H1 (cell line): ENCODE measurements at regions not wholly inside any gene's neighbourhood (a gene's known extent, or its start where the extent isn't known, plus 50 kb on each side); places are given as distances from the start of the nearest gene placed in this dataset.

Experiments used
- CTCF ChIA-PET: fragments of 300-600 bp; sonication (Branson Sonifier 250); formaldehyde crosslinking; loops from one replicate; lab custom pipeline; 2021; ENCODE audit not compliant: partially characterized antibody; lab: Charles Lee
- POLR2A ChIA-PET: fragments of 300-600 bp; sonication (Branson Sonifier 250); formaldehyde crosslinking; loops from one replicate; lab custom pipeline; 2021; ENCODE audit warnings: inconsistent platforms; ENCODE audit not compliant: partially characterized antibody; lab: Charles Lee
- DNase-seq, 2 experiments: peaks; one replicate each; pipeline versions ENCODE4 v3.0.0 to v3.0.0-alpha.2; 2010 to 2022; ENCODE audit warnings: low spot score in 2 of 2, low read depth in 1 of 2, mixed read lengths in 1 of 2
- FAIRE-seq: peaks from 2 replicates; lab custom pipeline; 2011; peaks lifted over from hg19 to GRCh38; lab: Jason Lieb, UNC
- H2AFZ ChIP-seq: 2 replicates; pipeline ENCODE4 v1.8.1; 2012; ENCODE audit warnings: low read length, inconsistent platforms
- H2AK5ac ChIP-seq: 2 replicates; pipeline ENCODE4 v1.6.1; 2013; ENCODE audit warnings: low read depth, low read length
- H2BK120ac ChIP-seq: replicated peaks from 2 replicates; pipeline ENCODE3; 2013; ENCODE audit warnings: low read depth, low read length, inconsistent platforms
- H2BK12ac ChIP-seq: 2 replicates; pipeline ENCODE4 v1.6.1; 2013; ENCODE audit warnings: low read depth, low read length
- H2BK15ac ChIP-seq: 2 replicates; pipeline ENCODE4 v1.6.1; 2013; ENCODE audit warnings: low read length
- H2BK20ac ChIP-seq: 2 replicates; pipeline ENCODE4 v1.6.1; 2013; ENCODE audit warnings: low read length
- H2BK5ac ChIP-seq: 2 replicates; pipeline ENCODE4 v1.6.1; 2013; ENCODE audit warnings: low read depth, low read length
- H3K14ac ChIP-seq: 2 replicates; pipeline ENCODE4 v1.6.1; 2013; ENCODE audit warnings: inconsistent platforms; ENCODE audit not compliant: insufficient read length
- H3K18ac ChIP-seq: 2 replicates; pipeline ENCODE4 v1.6.1; 2013; ENCODE audit warnings: low read length; ENCODE audit errors: extremely low read depth
- H3K23ac ChIP-seq: 2 replicates; pipeline ENCODE4 v1.6.1; 2013; ENCODE audit warnings: inconsistent platforms; ENCODE audit not compliant: insufficient read length
- H3K23me2 ChIP-seq: 2 replicates; pipeline ENCODE4 v1.6.1; 2013; ENCODE audit warnings: low read depth, low read length
- H3K27ac ChIP-seq: 2 replicates; pipeline ENCODE4 v1.6.1; 2011; ENCODE audit warnings: low read depth, low read length, inconsistent platforms
- H3K27me3 ChIP-seq, 4 experiments: replicated peaks in 1 of 4; 1 replicate in 1 of 4; 2 replicates in 3 of 4; pipeline versions ENCODE4 v1.6.1 to v1.8.1; 2011 to 2013; ENCODE audit warnings: low read length in 3 of 4, mild to moderate bottlenecking in 3 of 4, inconsistent platforms in 2 of 4, mixed read lengths in 2 of 4, moderate library complexity in 1 of 4; ENCODE audit not compliant: control insufficient read depth in 3 of 4, insufficient read depth in 3 of 4; ENCODE audit errors: extremely low read depth in 1 of 4
- H3K36me3 ChIP-seq, 4 experiments: 2 replicates each; pipeline versions ENCODE4 v1.6.1 to v1.8.1; 2011 to 2013; ENCODE audit warnings: mild to moderate bottlenecking in 4 of 4, low read length in 3 of 4, moderate library complexity in 2 of 4, control low read depth in 1 of 4, inconsistent platforms in 1 of 4; ENCODE audit not compliant: insufficient read depth in 4 of 4, control insufficient read depth in 2 of 4
- H3K4ac ChIP-seq: replicated peaks from 2 replicates; pipeline ENCODE3; 2013; ENCODE audit warnings: low read length, low read depth, mixed read lengths, inconsistent platforms; ENCODE audit not compliant: insufficient read length
- H3K4me1 ChIP-seq, 4 experiments: replicated peaks in 1 of 4; 1 replicate in 1 of 4; 2 replicates in 3 of 4; pipeline versions ENCODE4 v1.6.1 to v1.8.1; 2011 to 2013; ENCODE audit warnings: low read length in 3 of 4, inconsistent platforms in 2 of 4, mixed read lengths in 1 of 4; ENCODE audit not compliant: insufficient read depth in 4 of 4, control insufficient read depth in 3 of 4
- H3K4me2 ChIP-seq, 2 experiments: 2 replicates each; pipeline versions ENCODE4 v1.6.1 to v1.8.1; 2011 to 2013; ENCODE audit warnings: low read depth in 2 of 2, low read length in 2 of 2, control low read depth in 1 of 2, inconsistent platforms in 1 of 2, mild to moderate bottlenecking in 1 of 2; ENCODE audit not compliant: insufficient read depth in 1 of 2
- H3K4me3 ChIP-seq, 4 experiments: fragments of 200-600, 300-600 bp in 1 of 4; sonication (generic), shearing (Covaris generic), sonication (Bioruptor Twin) in 1 of 4; 2 replicates each; pipeline versions ENCODE4 v1.5.1 to v1.8.1; 2011 to 2016; ENCODE audit warnings: low read length in 4 of 4, low read depth in 3 of 4, control low read depth in 2 of 4, inconsistent platforms in 2 of 4, mild to moderate bottlenecking in 2 of 4, mixed read lengths in 1 of 4, moderate library complexity in 1 of 4; ENCODE audit not compliant: insufficient read depth in 2 of 4; ENCODE audit errors: extremely low read depth in 1 of 4
- H3K56ac ChIP-seq: replicated peaks from 2 replicates; pipeline ENCODE3; 2013; ENCODE audit warnings: low read depth, mild to moderate bottlenecking, mixed read lengths, low read length, inconsistent platforms; ENCODE audit not compliant: insufficient read length
- H3K79me1 ChIP-seq: 2 replicates; pipeline ENCODE4 v1.6.1; 2013; ENCODE audit warnings: low read depth, low read length, control low read depth
- H3K79me2 ChIP-seq, 2 experiments: 2 replicates each; pipeline versions ENCODE4 v1.6.1 to v1.8.1; 2012 to 2013; ENCODE audit warnings: low read length in 2 of 2, mild to moderate bottlenecking in 2 of 2, inconsistent platforms in 1 of 2; ENCODE audit not compliant: insufficient read depth in 2 of 2, control insufficient read depth in 1 of 2
- H3K9ac ChIP-seq, 4 experiments: replicated peaks in 1 of 4; 1 replicate in 1 of 4; 2 replicates in 3 of 4; pipeline versions ENCODE4 v1.6.1 to v1.8.1; 2011 to 2013; ENCODE audit warnings: low read depth in 3 of 4, low read length in 3 of 4, control low read depth in 2 of 4, mild to moderate bottlenecking in 2 of 4, moderate library complexity in 2 of 4, inconsistent platforms in 1 of 4; ENCODE audit errors: extremely low read depth in 1 of 4
- H3K9me3 ChIP-seq, 2 experiments: 2 replicates each; pipeline versions ENCODE4 v1.6.1 to v1.8.1; 2012 to 2013; ENCODE audit warnings: mild to moderate bottlenecking in 2 of 2, moderate library complexity in 2 of 2, control low read depth in 1 of 2, inconsistent platforms in 1 of 2, low read depth in 1 of 2, low read length in 1 of 2, mixed read lengths in 1 of 2; ENCODE audit not compliant: insufficient read depth in 2 of 2
- H4K20me1 ChIP-seq, 2 experiments: replicated peaks in 1 of 2; 2 replicates each; pipeline versions ENCODE3 to v1.8.1; 2011 to 2013; ENCODE audit warnings: inconsistent platforms in 2 of 2, low read length in 2 of 2, mild to moderate bottlenecking in 1 of 2; ENCODE audit not compliant: insufficient read depth in 2 of 2, control insufficient read depth in 1 of 2
- H4K5ac ChIP-seq: 2 replicates; pipeline ENCODE4 v1.6.1; 2013; ENCODE audit warnings: low read length, low read depth, mixed read lengths, inconsistent platforms; ENCODE audit not compliant: insufficient read length
- H4K8ac ChIP-seq: 2 replicates; pipeline ENCODE4 v1.8.0; 2013; ENCODE audit warnings: mild to moderate bottlenecking, moderate library complexity, low read length, inconsistent platforms; ENCODE audit not compliant: insufficient read depth; ENCODE audit errors: extremely low read depth
- H4K91ac ChIP-seq: replicated peaks from 2 replicates; pipeline ENCODE3; 2013; ENCODE audit warnings: low read length, mixed read lengths, inconsistent platforms; ENCODE audit not compliant: insufficient read length
- CBX8 ChIP-seq: fragments of 300-800, 300-1000 bp; sonication (generic); IDR thresholded peaks from 2 replicates; pipeline ENCODE4 v1.7.1; 2016; ENCODE audit warnings: low read depth, low read length, borderline replicate concordance
- CEBPB ChIP-seq: IDR thresholded peaks from 2 replicates; pipeline ENCODE4 v1.6.1; 2012; ENCODE audit warnings: low read depth, low read length
- CHD1 ChIP-seq: IDR thresholded peaks from 2 replicates; pipeline ENCODE4 v1.6.1; 2012; ENCODE audit warnings: low read depth, low read length, improper control_type of control experiment
- CHD2 ChIP-seq: IDR thresholded peaks from 2 replicates; pipeline ENCODE4 v1.6.1; 2012; ENCODE audit warnings: low read length, improper control_type of control experiment
- CTBP2 ChIP-seq: IDR thresholded peaks from 2 replicates; pipeline ENCODE4 v1.7.0; 2011; ENCODE audit warnings: borderline replicate concordance, mild to moderate bottlenecking, moderate library complexity, mixed read lengths, low read length; ENCODE audit not compliant: insufficient read depth, insufficient read length
- EZH2 ChIP-seq: fragments of 200-600 bp; sonication (generic); IDR thresholded peaks from 2 replicates; pipeline ENCODE4 v1.7.1; 2012; ENCODE audit warnings: low read depth, mild to moderate bottlenecking, moderate library complexity, low read length, inconsistent platforms; ENCODE audit not compliant: severe bottlenecking
- FOSL1 ChIP-seq: IDR thresholded peaks from 2 replicates; pipeline ENCODE4 v1.6.1; 2011; ENCODE audit warnings: mild to moderate bottlenecking, low read depth, low read length, moderate library complexity; ENCODE audit not compliant: insufficient read depth
- PHF8 ChIP-seq: fragments of 200-600 bp; sonication (generic); conservative IDR thresholded peaks from 2 replicates; pipeline ENCODE4 v1.7.1; 2012; ENCODE audit warnings: low read depth, mild to moderate bottlenecking, inconsistent platforms, low read length, moderate library complexity
- POLR2A ChIP-seq, 2 experiments: IDR thresholded peaks; 1 replicate in 1 of 2; 2 replicates in 1 of 2; pipeline ENCODE4 v1.6.1; 2011; ENCODE audit warnings: low read depth in 2 of 2, low read length in 2 of 2, mild to moderate bottlenecking in 2 of 2; ENCODE audit errors: control extremely low read depth in 1 of 2
- RBBP5 ChIP-seq: IDR thresholded peaks from 2 replicates; pipeline ENCODE4 v1.7.1; 2012; ENCODE audit warnings: low read depth, mild to moderate bottlenecking, inconsistent platforms, low read length, moderate library complexity, borderline replicate concordance
- RXRA ChIP-seq: IDR thresholded peaks from 2 replicates; pipeline ENCODE4 v1.6.1; 2011; ENCODE audit warnings: low read depth, mild to moderate bottlenecking, low read length, moderate library complexity; ENCODE audit not compliant: insufficient read depth
- SIRT6 ChIP-seq: IDR thresholded peaks from one replicate; pipeline ENCODE4 v1.7.1; 2012; ENCODE audit warnings: low read length, inconsistent platforms
- SIX5 ChIP-seq: IDR thresholded peaks from 2 replicates; pipeline ENCODE4 v1.6.1; 2011; ENCODE audit warnings: mild to moderate bottlenecking, low read depth, low read length
- SUZ12 ChIP-seq: fragments of 200-600 bp; sonication (generic); IDR thresholded peaks from 2 replicates; pipeline ENCODE4 v1.6.1; 2012; ENCODE audit warnings: mild to moderate bottlenecking, inconsistent platforms, low read length, moderate library complexity, mixed read lengths
- TAF7 ChIP-seq: optimal IDR thresholded peaks from 2 replicates; pipeline ENCODE3; 2011; ENCODE audit warnings: low read depth, mild to moderate bottlenecking, inconsistent platforms, low read length, moderate library complexity, borderline replicate concordance
- WGBS, 2 experiments: shearing (Covaris generic) in 1 of 2; methylation state at CpG; one replicate each; pipeline versions ENCODE4 v1.1.6 to v1.1.7; 2013 to 2015; ENCODE audit warnings: low lambda C conversion rate in 2 of 2, mixed read lengths in 2 of 2, inconsistent platforms in 1 of 2, low coverage in 1 of 2, missing lambda C conversion rate in 1 of 2; ENCODE audit not compliant: insufficient replicate concordance in 2 of 2, insufficient coverage in 1 of 2, insufficient read length in 1 of 2; ENCODE audit errors: extremely low coverage in 1 of 2, missing lambda C conversion rate in 1 of 2; 5-methylcytosine and 5-hydroxymethylcytosine counted together
- TF ChIP-seq, protein P1 (sequence below): IDR thresholded peaks from 2 replicates; pipeline ENCODE4 v1.6.1; 2012; ENCODE audit warnings: inconsistent platforms

DNA sequence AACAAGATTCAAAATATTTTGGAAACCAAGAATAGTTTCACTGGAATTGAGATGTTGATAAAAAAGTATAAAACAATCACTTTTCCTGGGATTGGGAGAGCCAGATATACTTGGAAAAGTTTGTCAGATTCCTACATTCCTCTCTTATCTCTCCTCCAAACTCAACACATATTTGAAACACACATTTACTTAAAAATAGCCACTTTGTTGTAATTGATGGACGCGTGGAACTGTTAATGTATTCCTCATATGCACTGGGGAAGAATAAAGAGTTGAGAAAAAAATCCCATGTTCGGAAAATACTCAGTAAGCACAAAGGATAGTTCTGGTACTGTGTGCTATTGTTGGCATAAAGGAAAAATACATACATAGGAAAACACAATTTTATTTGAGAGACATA is 195.6 kb upstream of the FLRT2 start:
- DNase-seq, result no peak
- no peaks in the 10 kb centered on the region for H3K23me2 ChIP-seq
- H2BK5ac ChIP-seq, result no peak overlapping the region
- H3K56ac ChIP-seq, result no peak overlapping the region
- no peak overlapping the region for H3K9ac ChIP-seq
- H3K79me2 ChIP-seq, result no peaks in the 10 kb centered on the region
- H2BK15ac ChIP-seq, result no peak overlapping the region
- H3K27me3 ChIP-seq, result no peaks in the 10 kb centered on the region
- no peak overlapping the region for H2BK20ac ChIP-seq
- FAIRE-seq, result no peak
- H3K14ac ChIP-seq, result no peak overlapping the region
- no peak overlapping the region for H4K8ac ChIP-seq
- no peak overlapping the region for H3K4me3 ChIP-seq
- H3K4ac ChIP-seq, result no peak overlapping the region
- ChIA-PET CTCF (no interaction called here), POLR2A (no interaction called here)
- H3K36me3 ChIP-seq, result no peaks in the 10 kb centered on the region
- H3K4me1 ChIP-seq, result no peaks in the 10 kb centered on the region
- 89% methylated on average over 3 of the region's 3 CpGs; no CpG with 5 or more reads in 1 of the 2 experiments for WGBS, 2 experiments
- H4K20me1 ChIP-seq, result no peaks in the 10 kb centered on the region
- no peak overlapping the region for H3K27ac ChIP-seq
- H3K23ac ChIP-seq, result no peak overlapping the region
- H2AFZ ChIP-seq, result no peak overlapping the region
- no peaks in the 10 kb centered on the region for H3K79me1 ChIP-seq
- no peak overlapping the region for H2AK5ac ChIP-seq
- no peak overlapping the region for H2BK12ac ChIP-seq
- no peak overlapping the region for H2BK120ac ChIP-seq
- H4K5ac ChIP-seq, result no peak overlapping the region
- H3K4me2 ChIP-seq, result no peak overlapping the region
- no peak overlapping the region for H4K91ac ChIP-seq
- H3K9me3 ChIP-seq, result no peaks in the 10 kb centered on the region
- H3K18ac ChIP-seq, result no peak overlapping the region
- TF ChIP-seq, protein P1, sequence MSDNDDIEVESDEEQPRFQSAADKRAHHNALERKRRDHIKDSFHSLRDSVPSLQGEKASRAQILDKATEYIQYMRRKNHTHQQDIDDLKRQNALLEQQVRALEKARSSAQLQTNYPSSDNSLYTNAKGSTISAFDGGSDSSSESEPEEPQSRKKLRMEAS, result no peak
- TF ChIP-seq SUZ12 (no peak), PHF8 (no peak), RXRA (no peak), FOSL1 (no peak), SIX5 (no peak), RBBP5 (no peak), CHD1 (no peak), EZH2 (no peak), SIRT6 (no peak), CTBP2 (no peak), CBX8 (no peak), POLR2A (IDR thresholded peaks at IDR 0.05; ENCODE audit: control extremely low read depth in 1 of 2, low read depth in 2 of 2, low read length in 2 of 2) (no peak), CEBPB (no peak), CHD2 (no peak), TAF7 (no peak)
